ENCODE measurements at regions not wholly inside any gene's neighbourhood (a gene's known extent, or its start where the extent isn't known, plus 50 kb on each side); places are given as distances from the start of the nearest gene placed in this dataset.

GRCh38 chr5:129342796-129343195, 117.3 kb upstream of the ADAMTS19 start:
- DNase-seq = no peak

GRCh38 chr5:129345213-129345924, 114.7 kb upstream of the ADAMTS19 start:
- DNase-seq = peak; percentile 17

- DNase-seq = no peak
Measured at GRCh38 chr5:129356846-129357245, 103.3 kb upstream of the ADAMTS19 start.

GRCh38 chr5:129358069-129358468, 102.0 kb upstream of the ADAMTS19 start:
- DNase-seq = no peak

- DNase-seq = no peak
Measured at GRCh38 chr5:129359450-129359849, 100.6 kb upstream of the ADAMTS19 start.

GRCh38 chr5:129361441-129362025, 98.6 kb upstream of the ADAMTS19 start:
- no peak for DNase-seq

GRCh38 chr5:129362456-129362855, 97.6 kb upstream of the ADAMTS19 start:
- no peak for DNase-seq

GRCh38 chr5:129363991-129364390, 96.1 kb upstream of the ADAMTS19 start:
- no peak for DNase-seq

GRCh38 chr5:129367883-129368282, 92.2 kb upstream of the ADAMTS19 start:
- DNase-seq = no peak

GRCh38 chr5:129372025-129372424, 88.1 kb upstream of the ADAMTS19 start:
- no peak for DNase-seq

- DNase-seq = no peak
Measured at GRCh38 chr5:129377504-129377903, 82.6 kb upstream of the ADAMTS19 start.

GRCh38 chr5:129378961-129379360, 81.1 kb upstream of the ADAMTS19 start:
- no peak for DNase-seq

GRCh38 chr5:129379406-129379805, 80.7 kb upstream of the ADAMTS19 start:
- no peak for DNase-seq

GRCh38 chr5:129382921-129383672, 77.0 kb upstream of the ADAMTS19 start:
- DNase-seq = no peak

GRCh38 chr5:129384193-129384592, 75.9 kb upstream of the ADAMTS19 start:
- DNase-seq = no peak

GRCh38 chr5:129384736-129385135, 75.4 kb upstream of the ADAMTS19 start:
- DNase-seq = no peak

- no peak for DNase-seq
Measured at GRCh38 chr5:129387944-129388343, 72.2 kb upstream of the ADAMTS19 start.

GRCh38 chr5:129392681-129393080, 67.4 kb upstream of the ADAMTS19 start:
- no peak for DNase-seq

GRCh38 chr5:129395247-129395646, 64.9 kb upstream of the ADAMTS19 start:
- DNase-seq = no peak

GRCh38 chr5:129398026-129398678, 61.9 kb upstream of the ADAMTS19 start:
- DNase-seq = no peak

GRCh38 chr5:129399069-129399468, 61.0 kb upstream of the ADAMTS19 start:
- no peak for DNase-seq

GRCh38 chr5:129400395-129400983, 59.6 kb upstream of the ADAMTS19 start:
- peak; percentile 0 for DNase-seq

GRCh38 chr5:129405222-129405621, 54.9 kb upstream of the ADAMTS19 start:
- no peak for DNase-seq

Data from NCI-H526 treated with DMSO at 0.1 percent for 48 hours (cell line).